ENCODE measurements at regions not wholly inside any gene's neighbourhood (a gene's known extent, or its start where the extent isn't known, plus 50 kb on each side); places are given as distances from the start of the nearest gene placed in this dataset.

DNA sequence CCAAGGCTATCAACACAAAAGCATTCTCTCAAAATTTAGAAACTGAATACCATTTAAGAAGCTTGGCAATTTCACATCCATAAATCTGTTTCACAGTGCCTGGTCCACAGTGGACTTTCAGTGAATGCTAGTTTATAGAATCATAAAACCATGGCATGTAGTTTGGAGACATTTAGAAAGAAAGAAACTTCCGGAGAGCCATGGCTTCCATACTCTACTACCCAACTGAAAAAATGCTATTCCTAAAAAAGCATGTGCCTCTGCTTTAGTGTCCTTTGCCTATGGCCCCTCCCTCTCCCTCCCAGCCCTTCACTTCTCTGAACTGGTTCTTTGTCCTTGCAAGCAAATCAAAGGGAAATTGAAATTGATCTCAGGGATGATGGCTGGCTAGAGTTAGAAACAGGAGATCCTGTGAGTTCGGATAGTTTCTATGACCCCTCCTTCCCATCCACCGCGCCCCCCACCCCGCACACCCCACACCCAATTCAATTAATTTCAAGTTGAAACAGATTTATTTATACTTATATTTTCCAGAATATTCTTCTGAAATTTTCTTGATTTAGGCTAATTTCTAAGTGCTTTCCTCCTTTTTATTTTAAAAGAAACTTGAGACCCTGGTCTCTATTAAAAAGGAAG lies 248.3 kb downstream of the TRIB2 start:
- no peak for DNase-seq (ENCODE audit: low read depth in 1 of 2, low spot score in 2 of 2)

DNA sequence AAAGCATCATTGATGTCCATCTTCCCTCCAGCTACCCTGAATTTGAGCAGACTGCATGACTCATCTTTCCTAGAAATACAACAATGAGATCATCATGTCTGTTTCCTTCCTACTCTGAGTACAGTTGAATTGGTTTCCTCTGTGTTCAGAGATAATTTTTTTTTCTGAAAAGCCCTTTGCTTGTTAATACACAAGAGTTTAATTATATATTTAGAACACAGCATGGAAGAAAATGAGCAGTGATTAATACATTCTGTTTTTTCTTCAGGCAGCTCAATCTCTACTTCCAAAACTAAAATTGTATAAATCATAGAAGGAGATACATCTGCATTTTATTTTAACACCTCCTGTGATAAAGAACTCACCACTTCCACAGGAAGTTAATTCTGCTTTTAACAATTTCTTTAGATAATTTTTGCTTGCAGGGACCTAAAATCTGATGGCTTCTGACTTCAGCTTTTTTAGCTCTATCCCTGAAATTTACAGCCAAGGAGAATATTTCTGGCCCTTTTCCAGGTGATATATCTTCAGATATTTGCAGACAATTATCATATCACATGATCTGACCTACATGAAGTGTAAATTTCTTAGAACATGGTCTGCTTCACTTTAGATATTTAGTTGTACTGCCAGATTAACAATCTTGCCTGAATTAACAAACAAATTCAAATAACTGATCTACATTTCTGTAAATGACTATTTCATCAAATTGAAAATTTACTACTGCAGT lies 249.0 kb downstream of the TRIB2 start:
- H3K9me3 ChIP-seq (replicated peaks), result no peaks in the 10 kb centered on the region
- peaks cover 14% of the 10 kb centered on the region for H3K4me1 ChIP-seq (replicated peaks)
- no peaks in the 10 kb centered on the region for H3K36me3 ChIP-seq
- no peak overlapping the region for H3K4me3 ChIP-seq
- DNase-seq (ENCODE audit: low read depth in 1 of 2, low spot score in 2 of 2), result peak in 1 of 2 experiments; percentile 50
- peak overlapping the region; percentile 4; the same call in 1 of the 2 replicates for H3K27ac ChIP-seq
- no peaks in the 10 kb centered on the region for H3K27me3 ChIP-seq (replicated peaks)

More for the DNA sequence above, 248.3 kb downstream of the TRIB2 start:
- Histone ChIP-seq H3K4me3 (no peak overlapping the region), H3K27ac (no peak overlapping the region), H3K27me3 (replicated peaks) (no peaks in the 10 kb centered on the region), H3K4me1 (replicated peaks) (peaks cover 10% of the 10 kb centered on the region; the same call in 1 of the 2 replicates), H3K9me3 (replicated peaks) (no peaks in the 10 kb centered on the region), H3K36me3 (no peaks in the 10 kb centered on the region)

DNA sequence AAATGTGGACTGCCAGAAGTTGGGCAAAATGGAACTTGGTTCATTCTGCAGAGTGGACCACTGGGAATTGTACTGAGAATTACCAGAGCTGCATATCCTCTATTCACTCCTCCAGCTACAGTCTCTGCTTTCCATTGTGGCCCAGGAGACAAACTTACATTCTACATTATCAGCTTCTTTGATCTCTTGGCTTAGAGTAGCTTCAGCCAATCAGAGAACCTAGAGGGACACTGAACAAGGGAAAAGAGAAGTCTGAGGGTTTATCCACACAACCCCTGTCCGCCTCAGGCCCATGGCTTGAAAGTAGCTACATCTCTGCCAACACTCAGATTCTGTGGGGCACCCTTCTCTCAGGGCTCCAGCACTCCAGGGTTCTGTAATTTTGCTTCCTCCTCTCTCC lies 251.1 kb downstream of the TRIB2 start:
- Histone ChIP-seq H3K27me3 (replicated peaks) (no peaks in the 10 kb centered on the region), H3K4me3 (no peak overlapping the region), H3K9me3 (replicated peaks) (no peaks in the 10 kb centered on the region), H3K36me3 (no peaks in the 10 kb centered on the region), H3K27ac (no peak overlapping the region), H3K4me1 (replicated peaks) (peaks cover 12% of the 10 kb centered on the region)
- no peak for DNase-seq (ENCODE audit: low read depth in 1 of 2, low spot score in 2 of 2)

DNA sequence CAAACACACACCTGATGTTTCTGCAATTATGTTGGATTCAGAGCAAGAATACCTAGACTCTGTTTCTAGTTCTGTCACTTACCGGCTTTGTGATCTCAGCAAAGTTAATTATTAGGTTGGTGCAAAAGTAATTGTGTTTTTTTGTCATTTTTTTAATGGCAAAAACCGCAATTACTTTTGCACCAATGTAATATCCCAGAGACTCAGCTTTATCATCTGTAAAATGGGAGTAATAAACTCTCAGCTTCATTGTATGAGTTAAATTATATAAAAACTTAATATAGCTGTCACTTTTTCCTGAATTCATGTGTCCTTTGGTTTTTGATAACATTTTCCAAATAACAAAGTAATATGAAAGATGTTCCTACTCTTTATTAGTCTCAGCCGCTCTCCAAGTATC lies 251.7 kb downstream of the TRIB2 start:
- peaks cover 12% of the 10 kb centered on the region for H3K4me1 ChIP-seq (replicated peaks)
- H3K27ac ChIP-seq, result no peak overlapping the region
- no peaks in the 10 kb centered on the region for H3K9me3 ChIP-seq (replicated peaks)
- no peak overlapping the region for H3K4me3 ChIP-seq
- no peaks in the 10 kb centered on the region for H3K36me3 ChIP-seq
- no peaks in the 10 kb centered on the region for H3K27me3 ChIP-seq (replicated peaks)
- DNase-seq (ENCODE audit: low read depth in 1 of 2, low spot score in 2 of 2), result no peak

DNA sequence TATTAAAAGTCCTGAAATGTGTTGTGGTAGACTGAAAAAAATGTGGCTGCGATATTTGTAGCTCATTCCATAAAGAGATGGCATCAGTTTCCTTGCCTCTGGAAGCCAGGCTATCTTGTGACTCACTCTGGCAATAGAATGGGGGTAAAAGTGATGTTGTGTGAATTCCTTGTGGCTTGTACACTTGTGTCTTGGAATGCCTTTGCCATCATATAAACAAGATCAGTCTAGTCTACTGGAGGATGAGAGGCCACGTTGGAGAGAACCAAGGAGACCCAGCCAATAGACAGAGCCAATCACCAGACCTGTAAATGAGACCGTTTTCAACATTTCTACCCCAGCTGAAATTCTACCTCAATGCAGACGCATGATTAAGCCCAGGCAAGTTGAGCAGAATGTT lies 254.1 kb downstream of the TRIB2 start:
- Histone ChIP-seq H3K27ac (no peak overlapping the region), H3K36me3 (no peaks in the 10 kb centered on the region)

DNA sequence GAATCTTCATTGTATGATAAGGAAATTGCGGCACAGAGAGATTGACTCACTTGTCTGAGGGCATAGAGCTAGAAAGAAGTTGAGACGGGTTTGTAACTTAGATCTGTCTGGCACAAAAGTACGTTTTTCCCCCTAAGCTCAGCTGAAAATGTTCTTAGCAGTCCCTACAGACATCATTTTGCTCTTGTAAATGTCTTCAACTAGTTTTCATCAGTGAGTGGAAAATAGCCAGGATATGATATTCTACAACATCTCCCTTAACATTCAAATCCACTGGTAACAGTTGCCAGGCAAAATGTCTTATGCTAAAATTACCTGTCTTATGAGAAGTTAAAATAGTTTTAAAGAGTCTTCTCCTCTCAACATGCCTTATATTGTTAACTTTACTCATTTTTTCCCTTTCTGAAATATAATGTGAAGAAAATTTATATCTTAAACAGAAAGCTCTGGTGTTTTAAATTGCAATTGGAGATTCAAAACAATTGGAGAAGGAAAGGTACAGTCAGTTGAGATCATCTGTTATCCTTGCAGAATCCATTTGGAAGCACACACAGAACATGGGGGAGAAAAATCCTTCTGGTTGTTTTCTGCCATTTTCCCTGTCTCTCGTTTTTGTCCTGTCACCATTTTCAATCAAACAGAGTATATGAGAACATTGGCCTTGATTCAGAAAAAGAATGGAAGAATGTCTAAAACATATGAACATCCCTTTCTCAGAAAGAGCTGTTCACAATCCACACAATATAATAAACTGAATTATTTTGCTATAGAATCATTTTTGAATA lies 255.0 kb downstream of the TRIB2 start:
- H3K9me3 ChIP-seq (replicated peaks), result no peaks in the 10 kb centered on the region
- peaks cover 9% of the 10 kb centered on the region for H3K4me1 ChIP-seq (replicated peaks)
- H3K4me3 ChIP-seq, result no peak overlapping the region
- no peak for DNase-seq (ENCODE audit: low read depth in 1 of 2, low spot score in 2 of 2)
- no peak overlapping the region for H3K27ac ChIP-seq
- no peaks in the 10 kb centered on the region for H3K36me3 ChIP-seq
- H3K27me3 ChIP-seq (replicated peaks), result no peaks in the 10 kb centered on the region

More for the DNA sequence above, 254.1 kb downstream of the TRIB2 start:
- Histone ChIP-seq H3K27me3 (replicated peaks) (no peaks in the 10 kb centered on the region), H3K9me3 (replicated peaks) (no peaks in the 10 kb centered on the region), H3K4me1 (replicated peaks) (peaks cover 9% of the 10 kb centered on the region), H3K4me3 (no peak overlapping the region)
- DNase-seq (ENCODE audit: low read depth in 1 of 2, low spot score in 2 of 2), result peak; percentile 44 to 57

DNA sequence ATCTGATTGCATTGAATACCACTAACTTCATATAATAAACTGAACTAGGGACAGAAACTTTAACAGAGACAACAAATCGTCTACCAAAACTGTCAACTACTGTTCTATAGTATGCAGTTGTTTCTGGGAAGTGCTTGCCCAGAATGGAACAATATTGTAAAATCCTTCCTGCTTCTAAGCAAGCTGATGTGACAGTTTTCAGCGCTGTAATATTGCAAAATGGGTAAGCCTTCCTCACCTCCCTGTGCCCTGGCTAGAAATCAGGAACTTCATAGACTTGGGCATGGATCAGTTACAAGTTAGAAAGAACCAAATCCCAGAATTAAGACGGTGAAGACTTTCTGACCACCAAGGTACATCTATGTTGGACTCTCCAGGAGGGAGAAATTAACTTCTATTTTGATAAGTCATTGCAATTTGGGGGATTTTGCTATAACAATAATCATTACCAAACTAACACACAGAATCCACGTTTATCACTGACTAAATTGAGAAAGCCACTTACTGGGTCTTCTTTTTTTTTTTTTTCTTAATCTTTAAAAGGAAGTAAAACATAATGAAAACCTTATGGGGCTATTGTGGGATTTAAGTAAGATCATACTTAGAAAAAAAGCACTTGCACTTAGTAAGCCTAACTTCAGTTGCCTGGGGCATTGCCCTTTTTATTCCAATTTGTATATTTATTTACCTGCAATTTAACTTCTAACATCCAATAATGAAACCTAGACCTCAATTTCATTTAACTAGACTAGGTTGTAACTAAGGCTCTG lies 261.5 kb downstream of the TRIB2 start:
- H3K27me3 ChIP-seq (replicated peaks), result no peaks in the 10 kb centered on the region
- DNase-seq (ENCODE audit: low read depth in 1 of 2, low spot score in 2 of 2), result no peak
- no peak overlapping the region for H3K27ac ChIP-seq

DNA sequence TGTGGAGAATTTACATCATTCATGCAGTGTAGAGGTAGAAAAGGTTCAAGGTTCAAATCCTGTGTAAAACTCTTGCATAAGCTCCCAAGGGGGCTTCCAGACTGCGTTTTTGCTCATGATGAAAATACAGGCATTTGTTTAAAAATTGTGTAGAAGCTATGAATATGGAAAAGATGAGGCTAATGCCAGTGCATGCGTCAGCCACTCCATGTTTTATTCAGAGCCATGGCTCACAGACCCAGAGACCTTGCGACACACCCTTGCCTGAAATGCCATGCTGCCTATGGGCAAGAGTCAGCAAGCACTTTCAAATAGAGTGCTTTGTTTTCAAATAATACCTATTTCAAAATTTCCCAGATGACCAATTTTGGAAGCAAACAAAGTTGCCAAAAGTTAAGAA lies 262.3 kb downstream of the TRIB2 start:
- Histone ChIP-seq H3K36me3 (no peaks in the 10 kb centered on the region), H3K4me1 (replicated peaks) (no peaks in the 10 kb centered on the region), H3K9me3 (replicated peaks) (no peaks in the 10 kb centered on the region), H3K27me3 (replicated peaks) (no peaks in the 10 kb centered on the region), H3K27ac (no peak overlapping the region), H3K4me3 (no peak overlapping the region)
- DNase-seq (ENCODE audit: low read depth in 1 of 2, low spot score in 2 of 2), result no peak

More for the DNA sequence above, 261.5 kb downstream of the TRIB2 start:
- Histone ChIP-seq H3K36me3 (no peaks in the 10 kb centered on the region), H3K9me3 (replicated peaks) (no peaks in the 10 kb centered on the region), H3K4me1 (replicated peaks) (no peaks in the 10 kb centered on the region), H3K4me3 (no peak overlapping the region)

DNA sequence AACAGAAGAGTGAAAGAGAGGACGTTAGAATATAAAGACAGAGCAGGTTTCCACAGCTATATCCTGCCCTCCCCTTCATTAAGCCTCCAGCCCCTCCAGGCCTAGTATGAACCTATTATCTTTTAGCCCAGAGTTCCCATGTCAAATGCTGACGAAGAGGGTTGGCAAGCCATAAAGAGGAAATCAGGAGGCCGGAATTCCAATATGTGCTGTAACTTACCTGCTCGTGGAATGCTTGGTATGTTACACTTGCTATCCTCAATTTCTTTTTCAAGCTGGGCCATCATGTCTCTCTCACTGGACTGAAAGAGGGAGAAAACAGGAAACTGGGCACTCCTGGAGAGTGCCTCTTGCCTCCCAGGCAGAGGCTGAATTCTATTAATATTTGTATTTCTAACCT lies 264.1 kb downstream of the TRIB2 start:
- no peaks in the 10 kb centered on the region for H3K4me1 ChIP-seq (replicated peaks)
- DNase-seq (ENCODE audit: low read depth in 1 of 2, low spot score in 2 of 2), result no peak
- no peak overlapping the region for H3K27ac ChIP-seq
- H3K36me3 ChIP-seq, result no peaks in the 10 kb centered on the region
- H3K4me3 ChIP-seq, result no peak overlapping the region
- no peaks in the 10 kb centered on the region for H3K9me3 ChIP-seq (replicated peaks)
- no peaks in the 10 kb centered on the region for H3K27me3 ChIP-seq (replicated peaks)

DNA sequence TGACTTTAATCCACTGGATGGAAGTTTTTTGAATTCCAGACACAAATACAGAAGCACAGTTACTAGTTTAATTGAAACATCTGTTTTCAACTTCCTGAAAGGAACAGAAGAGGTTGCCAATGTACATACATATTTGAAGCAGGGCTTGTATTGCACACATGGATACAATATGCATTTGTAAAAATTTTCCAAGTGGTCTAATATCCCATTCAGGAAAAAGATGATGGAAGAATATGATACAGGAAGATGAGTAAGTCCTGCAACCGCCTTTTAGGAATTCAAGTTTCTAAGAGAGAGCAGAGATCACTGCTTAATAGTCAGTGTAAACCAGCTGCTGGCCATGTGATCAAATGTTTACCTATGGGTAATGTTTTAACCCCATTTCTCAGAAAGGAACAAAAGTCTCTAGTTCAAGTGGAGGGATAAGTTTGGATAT lies 265.4 kb downstream of the TRIB2 start:
- H3K27ac ChIP-seq, result no peak overlapping the region
- no peak for DNase-seq (ENCODE audit: low read depth in 1 of 2, low spot score in 2 of 2)

DNA sequence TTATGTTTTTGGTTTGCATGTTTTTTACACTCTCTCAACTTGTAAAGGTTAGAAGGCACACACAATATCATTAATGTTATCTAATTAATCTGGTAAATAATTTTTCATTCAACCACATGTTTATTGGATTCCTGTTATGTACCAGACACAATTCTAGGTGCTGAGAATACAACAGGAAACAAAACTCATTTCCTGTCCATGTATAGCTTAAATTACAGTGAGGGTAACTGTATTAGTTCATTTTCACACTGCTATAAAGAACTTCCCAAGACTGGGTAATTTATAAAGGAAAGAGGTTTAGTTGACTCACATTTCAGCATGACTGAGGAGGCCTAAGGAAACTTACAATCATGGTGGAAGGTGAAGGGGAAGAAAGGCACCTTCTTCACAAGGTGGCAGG lies 270.5 kb downstream of the TRIB2 start:
- no peak for DNase-seq (ENCODE audit: low read depth in 1 of 2, low spot score in 2 of 2)
- Histone ChIP-seq H3K4me1 (replicated peaks) (no peaks in the 10 kb centered on the region), H3K36me3 (no peaks in the 10 kb centered on the region), H3K27me3 (replicated peaks) (no peaks in the 10 kb centered on the region), H3K9me3 (replicated peaks) (no peaks in the 10 kb centered on the region), H3K27ac (no peak overlapping the region), H3K4me3 (no peak overlapping the region)

More for the DNA sequence above, 265.4 kb downstream of the TRIB2 start:
- no peaks in the 10 kb centered on the region for H3K36me3 ChIP-seq
- H3K27me3 ChIP-seq (replicated peaks), result no peaks in the 10 kb centered on the region
- no peak overlapping the region for H3K4me3 ChIP-seq
- H3K9me3 ChIP-seq (replicated peaks), result no peaks in the 10 kb centered on the region
- H3K4me1 ChIP-seq (replicated peaks), result no peaks in the 10 kb centered on the region

DNA sequence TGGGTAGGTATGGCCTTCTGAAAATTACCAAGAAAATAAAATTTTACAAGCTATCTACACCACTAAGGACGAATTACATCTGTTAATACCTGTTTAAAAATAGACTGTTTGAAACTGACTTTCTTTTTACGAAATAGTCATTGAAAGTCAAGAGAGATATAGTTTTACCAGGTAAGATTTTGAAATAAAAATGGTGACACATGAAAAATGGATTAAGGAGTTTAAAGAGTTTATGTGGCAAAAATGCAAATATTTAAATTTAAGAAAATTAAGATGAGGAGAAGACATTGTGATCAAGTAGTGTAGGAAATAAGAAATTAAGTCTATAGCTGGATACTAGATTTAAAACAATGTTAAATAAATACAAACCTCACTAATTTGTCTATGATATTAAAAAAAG lies 271.5 kb downstream of the TRIB2 start:
- no peaks in the 10 kb centered on the region for H3K9me3 ChIP-seq (replicated peaks)
- no peak overlapping the region for H3K27ac ChIP-seq
- DNase-seq (ENCODE audit: low read depth in 1 of 2, low spot score in 2 of 2), result no peak
- no peak overlapping the region for H3K4me3 ChIP-seq
- H3K4me1 ChIP-seq (replicated peaks), result no peaks in the 10 kb centered on the region
- H3K36me3 ChIP-seq, result no peaks in the 10 kb centered on the region
- no peaks in the 10 kb centered on the region for H3K27me3 ChIP-seq (replicated peaks)

DNA sequence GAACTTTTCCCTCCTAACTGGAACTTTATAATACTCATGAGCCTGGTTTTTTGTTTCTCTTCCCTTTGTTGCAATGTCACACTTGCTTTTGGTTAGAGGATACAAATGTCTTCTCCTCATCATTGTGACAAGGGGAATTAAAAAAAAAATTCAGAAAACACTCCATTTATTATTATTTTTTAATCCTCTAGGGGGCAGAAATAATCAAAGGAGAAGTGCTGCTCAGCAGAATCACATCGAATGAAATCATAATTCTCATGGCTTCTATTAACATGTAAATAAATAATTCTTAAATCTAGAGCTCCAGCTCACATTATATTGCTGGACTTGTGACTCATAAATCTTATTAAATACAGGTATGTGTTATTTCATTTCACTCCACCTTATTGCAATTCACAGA lies 273.8 kb downstream of the TRIB2 start:
- Histone ChIP-seq H3K9me3 (replicated peaks) (no peaks in the 10 kb centered on the region), H3K27ac (no peak overlapping the region), H3K27me3 (replicated peaks) (no peaks in the 10 kb centered on the region), H3K4me3 (no peak overlapping the region), H3K36me3 (no peaks in the 10 kb centered on the region), H3K4me1 (replicated peaks) (no peaks in the 10 kb centered on the region)
- DNase-seq (ENCODE audit: low read depth in 1 of 2, low spot score in 2 of 2), result no peak

All from SJSA1 (cell line).